ENCODE measurements at regions not wholly inside any gene's neighbourhood (a gene's known extent, or its start where the extent isn't known, plus 50 kb on each side); places are given as distances from the start of the nearest gene placed in this dataset.
"Not testable (repeated sequence)": the region's sequence is repeated elsewhere in the genome, so short reads cannot be mapped to it uniquely, and the experiment has no call there.

- no peak for DNase-seq (ENCODE audit: low read depth in 1 of 2, low spot score in 1 of 2)
- TF ChIP-seq JUND (IDR thresholded peaks at IDR 0.05; ENCODE audit: low read depth): no peak
- in situ Hi-C loops (cut with HindIII; ENCODE audit: low pct_unique_long_range_greater_than_20kb, low sequenced_read_pairs): no loop called here
These were observed 105.2 kb upstream of the AMOT start for GRCh38 chrX:112945826-112946225.

DNA sequence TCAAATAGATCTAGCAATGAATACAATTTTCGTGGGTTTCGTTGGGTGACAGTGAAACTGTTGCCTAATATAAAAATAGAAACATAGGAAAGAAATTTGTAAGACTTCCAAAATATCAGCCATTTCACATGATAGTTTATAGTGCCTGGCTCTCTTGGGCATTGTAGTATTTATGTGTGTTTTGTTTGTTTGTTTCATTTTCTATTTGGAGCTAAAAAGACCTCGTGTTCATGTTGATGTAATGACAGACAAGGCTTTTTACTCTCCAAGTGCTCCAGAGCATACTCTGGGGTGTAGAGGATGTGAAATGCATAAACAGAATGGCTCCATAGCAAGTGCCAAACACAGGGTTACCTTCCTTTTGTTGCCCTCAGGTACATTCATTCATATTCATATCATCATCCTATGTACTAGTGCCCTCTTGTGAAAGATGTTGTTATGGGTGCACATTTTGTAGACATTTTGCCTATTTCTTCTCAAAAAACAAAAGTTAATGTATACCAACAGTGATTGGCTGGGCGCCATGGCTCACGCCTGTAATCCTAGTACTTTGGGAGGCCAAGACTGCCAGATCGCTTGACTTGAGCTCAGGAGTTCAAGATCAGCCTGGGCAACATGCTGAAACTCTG, 100.7 kb upstream of the AMOT start:
- DNase-seq (ENCODE audit: low read depth in 1 of 2, low spot score in 1 of 2): peak in 1 of 2 experiments; percentile 4
- in situ Hi-C loops (cut with HindIII; ENCODE audit: low pct_unique_long_range_greater_than_20kb, low sequenced_read_pairs): no loop called here
- no peak for TF ChIP-seq JUND (IDR thresholded peaks at IDR 0.05; ENCODE audit: low read depth)

- no peak for TF ChIP-seq JUND (IDR thresholded peaks at IDR 0.05; ENCODE audit: low read depth)
- in situ Hi-C loops (cut with HindIII; ENCODE audit: low pct_unique_long_range_greater_than_20kb, low sequenced_read_pairs): no loop called here
- DNase-seq (ENCODE audit: low read depth in 1 of 2, low spot score in 1 of 2): no peak
These were observed 94.4 kb upstream of the AMOT start for GRCh38 chrX:112935029-112935428.

DNA sequence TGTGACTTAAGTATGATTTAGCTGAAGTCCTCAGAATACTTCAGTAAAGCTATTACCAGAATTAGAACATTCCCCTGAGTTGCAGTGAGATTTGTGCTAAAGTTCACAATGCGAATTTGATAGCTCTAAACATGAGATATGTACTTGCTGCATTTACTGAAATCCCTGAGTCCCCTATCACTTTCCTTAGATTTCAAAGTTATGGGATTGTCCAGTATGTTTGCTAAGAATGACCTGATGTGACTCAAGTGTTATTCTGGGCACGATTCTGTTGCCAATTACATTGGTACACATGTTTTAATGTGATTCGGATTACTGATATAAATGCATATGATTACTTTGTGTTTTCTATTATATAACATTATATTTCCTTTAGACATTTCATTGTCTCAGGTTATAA, 91.3 kb upstream of the AMOT start:
- no peak for DNase-seq (ENCODE audit: low read depth in 1 of 2, low spot score in 1 of 2)
- in situ Hi-C loops (cut with HindIII; ENCODE audit: low pct_unique_long_range_greater_than_20kb, low sequenced_read_pairs): no loop called here
- no peak for TF ChIP-seq JUND (IDR thresholded peaks at IDR 0.05; ENCODE audit: low read depth)

- no peak for DNase-seq (ENCODE audit: low read depth in 1 of 2, low spot score in 1 of 2)
- no peak for TF ChIP-seq JUND (IDR thresholded peaks at IDR 0.05; ENCODE audit: low read depth)
- in situ Hi-C loops (cut with HindIII; ENCODE audit: low pct_unique_long_range_greater_than_20kb, low sequenced_read_pairs): no loop called here
These were observed 90.8 kb upstream of the AMOT start for GRCh38 chrX:112931478-112931877.

- DNase-seq (ENCODE audit: low read depth in 1 of 2, low spot score in 1 of 2); in situ Hi-C loops (cut with HindIII; ENCODE audit: low pct_unique_long_range_greater_than_20kb, low sequenced_read_pairs): not testable (repeated sequence)
These were observed 82.8 kb upstream of the AMOT start for GRCh38 chrX:112923381-112923780.

GRCh38 chrX:112913807-112914206, 73.2 kb upstream of the AMOT start:
- in situ Hi-C loops (cut with HindIII; ENCODE audit: low pct_unique_long_range_greater_than_20kb, low sequenced_read_pairs): no loop called here
- DNase-seq (ENCODE audit: low read depth in 1 of 2, low spot score in 1 of 2): no peak
- TF ChIP-seq JUND (IDR thresholded peaks at IDR 0.05; ENCODE audit: low read depth): no peak

GRCh38 chrX:112910418-112910817, 69.8 kb upstream of the AMOT start:
- in situ Hi-C loops (cut with HindIII; ENCODE audit: low pct_unique_long_range_greater_than_20kb, low sequenced_read_pairs): no loop called here
- no peak for TF ChIP-seq JUND (IDR thresholded peaks at IDR 0.05; ENCODE audit: low read depth)
- no peak for DNase-seq (ENCODE audit: low read depth in 1 of 2, low spot score in 1 of 2)

- no peak for DNase-seq (ENCODE audit: low read depth in 1 of 2, low spot score in 1 of 2)
- no peak for TF ChIP-seq JUND (IDR thresholded peaks at IDR 0.05; ENCODE audit: low read depth)
- in situ Hi-C loops (cut with HindIII; ENCODE audit: low pct_unique_long_range_greater_than_20kb, low sequenced_read_pairs): no loop called here
These were observed 61.5 kb upstream of the AMOT start for GRCh38 chrX:112901869-112902725.

DNA sequence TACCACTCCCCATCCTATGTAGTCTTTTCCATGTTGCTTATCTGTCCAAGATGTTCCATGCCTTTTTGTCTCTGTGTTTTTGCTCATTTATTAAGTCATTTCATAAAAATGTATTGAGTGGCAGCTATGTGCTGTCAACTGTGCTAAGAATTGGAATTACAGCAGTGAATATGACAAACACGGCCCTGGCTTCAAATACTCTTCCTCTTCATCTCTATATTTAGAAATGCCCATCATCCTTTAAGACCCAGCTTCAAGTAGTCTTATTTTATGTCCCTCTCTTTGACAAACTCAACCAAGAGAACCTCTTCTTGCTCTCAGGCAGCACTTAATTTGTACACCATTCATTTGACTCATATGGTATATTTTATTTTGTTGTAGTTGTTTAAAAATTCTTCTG, 55.4 kb upstream of the AMOT start:
- no peak for TF ChIP-seq JUND (IDR thresholded peaks at IDR 0.05; ENCODE audit: low read depth)
- in situ Hi-C loops (cut with HindIII; ENCODE audit: low pct_unique_long_range_greater_than_20kb, low sequenced_read_pairs): no loop called here
- DNase-seq (ENCODE audit: low read depth in 1 of 2, low spot score in 1 of 2): no peak

Measured in T47D (cell line).